ENCODE measurements at regions not wholly inside any gene's neighbourhood (a gene's known extent, or its start where the extent isn't known, plus 50 kb on each side); places are given as distances from the start of the nearest gene placed in this dataset.

DNA sequence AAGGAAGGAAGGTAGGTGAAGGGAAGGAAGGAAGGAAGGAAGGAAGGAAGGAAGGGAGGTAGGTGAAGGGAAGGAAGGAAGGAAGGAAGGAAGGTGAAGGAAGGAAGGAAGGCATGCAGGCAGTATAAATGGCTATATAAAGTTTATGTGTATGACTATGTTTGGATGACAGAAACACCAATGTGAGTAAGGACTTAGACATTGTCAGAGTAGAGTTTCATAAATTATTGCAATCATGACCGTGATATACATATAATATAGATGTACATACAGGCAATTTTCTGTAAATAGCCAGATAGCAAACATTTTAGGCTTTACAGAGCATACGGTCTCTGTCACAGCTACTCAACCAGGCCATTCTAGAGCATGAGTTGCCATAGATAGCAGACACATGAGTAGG is 133.8 kb upstream of the AKR1E2 start:
- DNase-seq (ENCODE audit: low read depth in 1 of 2, low spot score in 1 of 2), result no peak
- no peaks in the 10 kb centered on the region for H3K27me3 ChIP-seq (ENCODE audit: insufficient read depth, poor library complexity, severe bottlenecking)
- TF ChIP-seq GABPA (IDR thresholded peaks at IDR 0.05; ENCODE audit: low read depth) (no peak), SPI1 (IDR thresholded peaks at IDR 0.05; ENCODE audit: borderline replicate concordance, low read depth) (no peak), POLR2AphosphoS5 (IDR thresholded peaks at IDR 0.05; ENCODE audit: low read depth) (no peak), REST (IDR thresholded peaks at IDR 0.05; ENCODE audit: insufficient replicate concordance, low read depth) (no peak)
- TF ChIP-seq, protein P1, sequence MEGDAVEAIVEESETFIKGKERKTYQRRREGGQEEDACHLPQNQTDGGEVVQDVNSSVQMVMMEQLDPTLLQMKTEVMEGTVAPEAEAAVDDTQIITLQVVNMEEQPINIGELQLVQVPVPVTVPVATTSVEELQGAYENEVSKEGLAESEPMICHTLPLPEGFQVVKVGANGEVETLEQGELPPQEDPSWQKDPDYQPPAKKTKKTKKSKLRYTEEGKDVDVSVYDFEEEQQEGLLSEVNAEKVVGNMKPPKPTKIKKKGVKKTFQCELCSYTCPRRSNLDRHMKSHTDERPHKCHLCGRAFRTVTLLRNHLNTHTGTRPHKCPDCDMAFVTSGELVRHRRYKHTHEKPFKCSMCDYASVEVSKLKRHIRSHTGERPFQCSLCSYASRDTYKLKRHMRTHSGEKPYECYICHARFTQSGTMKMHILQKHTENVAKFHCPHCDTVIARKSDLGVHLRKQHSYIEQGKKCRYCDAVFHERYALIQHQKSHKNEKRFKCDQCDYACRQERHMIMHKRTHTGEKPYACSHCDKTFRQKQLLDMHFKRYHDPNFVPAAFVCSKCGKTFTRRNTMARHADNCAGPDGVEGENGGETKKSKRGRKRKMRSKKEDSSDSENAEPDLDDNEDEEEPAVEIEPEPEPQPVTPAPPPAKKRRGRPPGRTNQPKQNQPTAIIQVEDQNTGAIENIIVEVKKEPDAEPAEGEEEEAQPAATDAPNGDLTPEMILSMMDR (IDR thresholded peaks at IDR 0.05; ENCODE audit: insufficient read depth, low read length), result no peak

GRCh38 chr10:4691776-4692175 is 134.2 kb upstream of the AKR1E2 start:
- Histone ChIP-seq H3K27me3 (ENCODE audit: insufficient read depth, poor library complexity, severe bottlenecking) (no peaks in the 10 kb centered on the region), H3K27ac (replicated peaks) (no peak overlapping the region), H3K4me3 (replicated peaks; ENCODE audit: insufficient read depth, low read length) (no peak overlapping the region)
- no peak for DNase-seq (ENCODE audit: low read depth in 1 of 2, low spot score in 1 of 2)
- TF ChIP-seq SPI1 (IDR thresholded peaks at IDR 0.05; ENCODE audit: borderline replicate concordance, low read depth) (no peak), POLR2AphosphoS5 (IDR thresholded peaks at IDR 0.05; ENCODE audit: low read depth) (no peak), REST (IDR thresholded peaks at IDR 0.05; ENCODE audit: insufficient replicate concordance, low read depth) (no peak), GABPA (IDR thresholded peaks at IDR 0.05; ENCODE audit: low read depth) (no peak)
- TF ChIP-seq, protein P1 (IDR thresholded peaks at IDR 0.05; ENCODE audit: insufficient read depth, low read length), result no peak

More for the DNA sequence above, 133.8 kb upstream of the AKR1E2 start:
- Histone ChIP-seq H3K4me3 (replicated peaks; ENCODE audit: insufficient read depth, low read length) (no peak overlapping the region), H3K27ac (replicated peaks) (no peak overlapping the region)

DNA sequence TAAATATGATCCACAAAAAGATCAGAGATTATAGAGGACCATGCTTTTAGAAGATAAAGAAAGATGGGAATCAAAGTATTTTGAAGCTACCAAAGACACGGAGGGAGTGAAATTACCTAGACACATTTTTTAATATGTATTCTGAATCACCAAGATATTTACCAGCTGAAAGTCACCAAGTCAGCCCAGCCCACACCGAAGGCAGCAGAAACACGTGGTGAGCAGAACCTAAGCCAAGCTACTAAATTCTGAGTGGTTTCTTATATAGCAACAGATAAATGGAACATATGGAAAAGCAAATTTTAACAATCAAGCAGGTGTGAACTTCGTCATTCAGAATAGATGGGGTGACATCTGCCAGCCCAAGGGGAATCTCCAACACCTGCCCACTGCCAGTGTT is 134.7 kb upstream of the AKR1E2 start:
- H3K27ac ChIP-seq (replicated peaks), result no peak overlapping the region
- H3K27me3 ChIP-seq (ENCODE audit: insufficient read depth, poor library complexity, severe bottlenecking), result no peaks in the 10 kb centered on the region
- no peak for DNase-seq (ENCODE audit: low read depth in 1 of 2, low spot score in 1 of 2)
- no peak overlapping the region for H3K4me3 ChIP-seq (replicated peaks; ENCODE audit: insufficient read depth, low read length)
- no peak for TF ChIP-seq REST (IDR thresholded peaks at IDR 0.05; ENCODE audit: insufficient replicate concordance, low read depth)
- TF ChIP-seq, protein P1 (IDR thresholded peaks at IDR 0.05; ENCODE audit: insufficient read depth, low read length), result no peak
- TF ChIP-seq GABPA (IDR thresholded peaks at IDR 0.05; ENCODE audit: low read depth), result no peak
- TF ChIP-seq SPI1 (IDR thresholded peaks at IDR 0.05; ENCODE audit: borderline replicate concordance, low read depth), result no peak
- no peak for TF ChIP-seq POLR2AphosphoS5 (IDR thresholded peaks at IDR 0.05; ENCODE audit: low read depth)
